ENCODE measurements at regions not wholly inside any gene's neighbourhood (a gene's known extent, or its start where the extent isn't known, plus 50 kb on each side); places are given as distances from the start of the nearest gene placed in this dataset.

DNA sequence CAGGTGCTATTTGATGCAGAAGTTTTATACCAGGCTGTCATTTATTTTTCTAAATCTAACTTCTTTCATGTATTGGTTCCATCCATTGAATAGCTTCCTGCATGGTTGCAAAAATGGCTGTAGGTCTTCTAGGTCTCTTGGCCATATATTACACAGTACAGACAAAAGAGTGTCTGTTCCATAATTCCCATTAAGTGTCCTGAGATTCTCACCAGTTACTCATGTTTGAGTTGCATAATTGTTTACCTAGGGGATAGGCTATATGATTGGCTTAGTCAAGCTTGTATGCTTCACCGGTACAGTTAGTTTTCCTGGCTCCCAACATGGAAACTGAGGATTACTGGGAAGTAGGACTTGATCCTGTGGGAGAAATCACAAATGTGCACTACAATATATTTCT, 399.4 kb upstream of the NUDT12 start:
- H3K27me3 Mint-ChIP-seq, result no peaks in the 10 kb centered on the region
- H3K4me3 Mint-ChIP-seq, result no peak overlapping the region
- H3K27ac Mint-ChIP-seq, result no peak overlapping the region
- no peak for DNase-seq
- peaks cover 6% of the 10 kb centered on the region for H3K9me3 Mint-ChIP-seq
- intact Hi-C loops (cut with micrococcal nuclease), result no loop called here
- no peaks in the 10 kb centered on the region for H3K36me3 Mint-ChIP-seq (ENCODE audit: low read depth)
- no peaks in the 10 kb centered on the region for H3K4me1 Mint-ChIP-seq

DNA sequence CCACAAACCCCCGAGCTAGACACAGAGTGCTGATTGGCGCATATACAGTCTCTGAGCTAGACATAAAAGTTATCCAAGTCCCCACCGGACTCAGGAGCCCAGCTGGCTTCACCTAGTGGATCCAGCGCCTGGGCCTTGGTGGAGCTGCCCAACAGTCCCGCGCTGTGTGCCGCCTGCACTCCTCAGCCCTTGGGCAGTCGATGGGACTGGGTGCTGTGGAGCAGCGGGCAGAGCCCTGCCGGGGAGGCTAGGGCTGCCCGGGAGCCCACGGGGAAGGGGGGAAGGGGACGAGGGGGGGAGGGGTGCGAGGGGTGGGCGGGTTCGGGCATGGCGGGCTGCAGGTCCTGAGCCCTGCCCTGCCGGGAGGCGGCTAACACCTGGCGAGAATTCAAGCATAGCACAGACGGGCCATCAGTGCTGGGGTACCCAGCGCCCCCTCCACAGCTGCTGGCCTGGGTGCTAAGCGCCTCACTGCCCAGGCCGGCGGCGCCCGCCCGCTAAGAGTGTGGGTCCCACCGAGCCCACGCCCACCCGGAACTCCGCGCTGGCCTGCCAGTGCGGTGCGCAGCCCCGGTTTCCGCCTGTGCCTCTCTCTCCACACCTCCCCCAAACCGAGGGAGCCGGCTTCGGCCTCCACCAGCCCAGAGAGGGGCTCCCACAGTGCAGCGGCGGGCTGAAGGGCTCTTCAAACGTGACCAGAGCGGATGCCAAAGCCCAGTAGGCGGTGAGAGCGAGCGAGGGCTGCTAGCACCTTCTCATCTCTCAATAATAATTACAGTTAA, 391.2 kb upstream of the NUDT12 start:
- peaks cover 3% of the 10 kb centered on the region for H3K9me3 Mint-ChIP-seq
- no peaks in the 10 kb centered on the region for H3K27me3 Mint-ChIP-seq
- no peaks in the 10 kb centered on the region for H3K36me3 Mint-ChIP-seq (ENCODE audit: low read depth)

DNA sequence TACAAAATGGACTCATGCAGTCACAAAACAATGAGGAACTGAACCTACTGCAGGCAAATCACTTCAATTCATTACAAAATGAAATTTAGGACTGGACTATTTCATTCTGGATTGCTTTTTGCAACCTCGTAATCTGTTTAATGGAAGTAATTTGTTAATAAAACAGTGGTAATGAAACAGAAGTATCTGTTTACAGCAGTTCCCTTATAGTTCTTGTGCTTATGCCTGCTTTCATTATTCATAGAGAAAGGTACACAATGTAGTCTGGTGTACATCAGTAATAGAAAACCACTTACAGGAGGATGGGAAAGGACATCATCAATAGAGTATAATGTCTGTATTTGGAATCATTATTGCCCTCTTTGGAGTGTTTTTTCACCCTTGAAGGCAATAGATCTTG, 389.2 kb upstream of the NUDT12 start:
- no peaks in the 10 kb centered on the region for H3K36me3 Mint-ChIP-seq (ENCODE audit: low read depth)
- H3K4me3 Mint-ChIP-seq, result no peak overlapping the region
- no peak for DNase-seq
- H3K9me3 Mint-ChIP-seq, result peaks cover 3% of the 10 kb centered on the region
- no peaks in the 10 kb centered on the region for H3K27me3 Mint-ChIP-seq
- intact Hi-C loops (cut with micrococcal nuclease), result no loop called here
- H3K4me1 Mint-ChIP-seq, result no peaks in the 10 kb centered on the region
- H3K27ac Mint-ChIP-seq, result no peak overlapping the region

More for the DNA sequence above, 391.2 kb upstream of the NUDT12 start:
- intact Hi-C loops (cut with micrococcal nuclease), result no loop called here
- H3K27ac Mint-ChIP-seq, result no peak overlapping the region
- no peak overlapping the region for H3K4me3 Mint-ChIP-seq
- H3K4me1 Mint-ChIP-seq, result no peaks in the 10 kb centered on the region
- DNase-seq, result no peak

DNA sequence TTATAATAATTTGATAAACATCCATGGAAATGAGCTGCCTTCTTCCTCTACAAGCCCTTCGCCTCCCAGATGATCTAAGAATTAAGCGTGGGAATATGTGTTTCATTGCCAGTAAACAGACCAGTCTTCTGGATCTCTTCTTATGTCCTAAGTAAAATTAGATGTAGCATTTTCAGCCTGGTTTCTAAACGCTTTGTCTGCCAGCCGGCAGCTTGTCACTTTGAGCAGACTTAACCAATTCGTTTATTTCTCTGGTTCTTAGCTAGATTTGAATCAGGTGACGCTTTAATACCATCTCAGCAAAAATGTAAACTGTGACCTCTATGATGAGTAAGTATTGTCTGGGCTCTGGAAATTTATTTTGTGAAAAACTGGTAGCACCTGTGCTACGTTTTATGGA, 380.6 kb upstream of the NUDT12 start:
- no peaks in the 10 kb centered on the region for H3K4me1 Mint-ChIP-seq
- intact Hi-C loops (cut with micrococcal nuclease), result no loop called here
- H3K27me3 Mint-ChIP-seq, result no peaks in the 10 kb centered on the region
- H3K4me3 Mint-ChIP-seq, result no peak overlapping the region
- no peak for DNase-seq
- H3K9me3 Mint-ChIP-seq, result no peaks in the 10 kb centered on the region
- H3K36me3 Mint-ChIP-seq (ENCODE audit: low read depth), result no peaks in the 10 kb centered on the region
- H3K27ac Mint-ChIP-seq, result no peak overlapping the region

DNA sequence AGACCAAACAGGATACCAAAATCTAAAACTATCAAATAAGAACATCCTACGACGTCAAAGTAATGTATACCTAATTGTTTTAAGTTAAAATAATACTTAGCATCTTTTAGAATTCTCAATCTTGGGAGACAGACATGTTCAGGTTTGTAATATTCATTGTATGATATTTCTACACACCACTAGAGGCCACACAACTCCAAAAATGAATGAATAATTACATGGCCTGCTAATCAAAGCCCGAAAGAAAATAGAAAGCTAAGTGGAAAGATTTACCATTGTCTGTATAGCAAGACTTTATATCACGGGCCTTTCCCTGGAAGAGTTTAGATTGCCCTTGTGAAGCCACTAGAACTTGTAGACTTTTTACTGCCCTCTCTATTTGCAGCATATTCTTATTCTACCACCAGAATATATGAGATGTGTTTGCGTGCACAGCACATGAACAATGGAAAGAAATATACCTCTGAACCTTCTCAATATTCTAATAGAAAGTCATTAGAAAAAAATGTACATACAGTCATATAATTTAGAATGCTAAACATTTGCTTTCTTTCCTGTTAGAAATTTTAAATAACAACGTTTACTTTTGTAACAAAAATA, 380.1 kb upstream of the NUDT12 start:
- H3K4me3 Mint-ChIP-seq, result no peak overlapping the region
- no peaks in the 10 kb centered on the region for H3K4me1 Mint-ChIP-seq
- H3K9me3 Mint-ChIP-seq, result no peaks in the 10 kb centered on the region
- no peak overlapping the region for H3K27ac Mint-ChIP-seq
- H3K27me3 Mint-ChIP-seq, result no peaks in the 10 kb centered on the region
- DNase-seq, result no peak
- no peaks in the 10 kb centered on the region for H3K36me3 Mint-ChIP-seq (ENCODE audit: low read depth)
- intact Hi-C loops (cut with micrococcal nuclease), result no loop called here

DNA sequence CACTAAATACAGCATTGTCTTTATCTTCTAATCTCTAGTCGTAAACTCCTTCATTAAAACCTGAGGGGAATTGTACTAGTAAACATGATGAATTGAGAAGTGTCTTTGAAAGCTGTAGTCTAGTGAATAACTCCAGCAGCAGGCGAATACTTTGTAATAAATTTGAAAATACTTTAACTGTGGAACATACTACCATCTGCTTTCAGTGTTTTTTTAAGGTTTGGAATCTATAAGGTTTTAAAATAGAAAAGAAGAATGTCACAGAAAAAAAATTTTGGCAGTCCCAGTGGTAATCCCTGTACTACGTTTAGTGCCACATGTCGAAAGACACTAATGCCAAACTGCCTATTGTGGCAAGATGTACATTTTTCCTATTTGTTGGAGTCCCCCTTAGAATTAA, 379.0 kb upstream of the NUDT12 start:
- no peaks in the 10 kb centered on the region for H3K27me3 Mint-ChIP-seq
- no peaks in the 10 kb centered on the region for H3K4me1 Mint-ChIP-seq
- no peak for DNase-seq
- H3K27ac Mint-ChIP-seq, result no peak overlapping the region
- H3K9me3 Mint-ChIP-seq, result no peaks in the 10 kb centered on the region
- intact Hi-C loops (cut with micrococcal nuclease), result no loop called here
- no peak overlapping the region for H3K4me3 Mint-ChIP-seq
- no peaks in the 10 kb centered on the region for H3K36me3 Mint-ChIP-seq (ENCODE audit: low read depth)

DNA sequence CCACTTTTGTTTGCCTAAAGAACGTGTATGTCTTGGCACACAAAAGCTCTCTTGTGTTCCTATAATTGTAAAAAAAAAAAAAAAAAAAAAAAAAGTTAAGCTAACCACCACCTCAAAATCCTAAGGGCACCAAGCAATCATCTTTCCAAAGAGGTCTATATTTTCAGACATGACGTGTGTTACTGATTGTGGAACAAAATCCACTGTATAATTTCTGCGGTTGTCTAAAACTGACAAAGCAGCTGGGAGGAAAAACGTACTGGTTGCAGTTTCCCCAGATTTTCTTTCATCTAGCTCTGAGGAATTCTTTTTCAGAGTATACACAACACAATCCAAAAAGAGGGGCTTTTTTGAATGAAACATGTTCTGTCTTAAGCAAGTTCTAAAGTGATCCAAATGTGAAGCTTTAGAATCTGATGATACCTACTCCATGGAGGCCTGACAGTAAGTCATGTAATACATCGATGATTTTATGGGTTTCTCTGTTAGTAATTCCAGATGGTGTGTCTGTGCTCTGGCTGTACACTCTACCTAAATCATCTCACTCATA, 375.6 kb upstream of the NUDT12 start:
- Mint-ChIP-seq H3K36me3 (ENCODE audit: low read depth) (no peaks in the 10 kb centered on the region), H3K9me3 (no peaks in the 10 kb centered on the region), H3K27me3 (no peaks in the 10 kb centered on the region), H3K4me1 (no peaks in the 10 kb centered on the region), H3K27ac (no peak overlapping the region), H3K4me3 (no peak overlapping the region)
- no peak for DNase-seq
- intact Hi-C loops (cut with micrococcal nuclease), result no loop called here

DNA sequence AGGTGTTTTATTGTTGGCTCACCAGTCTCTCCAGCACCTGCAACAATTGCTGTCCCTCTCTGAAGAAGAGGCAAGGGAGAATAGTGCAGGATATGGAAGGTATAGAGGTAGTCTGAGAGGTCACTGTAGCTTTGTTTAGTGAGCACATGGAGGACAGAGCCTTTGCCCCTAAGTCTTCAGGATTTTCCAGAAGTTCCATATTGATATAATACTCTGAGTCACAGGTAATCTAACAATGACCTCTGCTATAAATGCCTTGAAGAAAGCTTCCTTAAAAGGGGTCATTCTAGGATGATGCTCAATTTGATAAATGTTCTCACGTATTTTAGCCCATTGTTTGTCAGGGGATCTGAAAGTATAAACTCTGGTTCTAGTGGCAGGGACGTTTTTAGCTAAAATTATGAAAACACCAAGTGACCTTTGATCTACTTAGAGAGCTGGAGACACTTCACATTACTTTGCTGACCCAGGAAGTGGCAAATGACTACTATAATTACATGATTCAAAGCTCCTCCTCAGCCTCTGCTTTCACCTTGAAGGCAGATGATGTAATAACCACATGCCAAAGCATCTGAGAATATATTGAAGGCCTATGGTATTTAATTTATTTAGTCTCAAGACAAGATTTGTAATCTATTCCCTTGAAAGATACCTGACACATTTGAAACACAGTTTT, 366.9 kb upstream of the NUDT12 start:
- Mint-ChIP-seq H3K4me3 (no peak overlapping the region), H3K27me3 (no peaks in the 10 kb centered on the region), H3K27ac (no peak overlapping the region), H3K36me3 (ENCODE audit: low read depth) (no peaks in the 10 kb centered on the region), H3K9me3 (no peaks in the 10 kb centered on the region), H3K4me1 (no peaks in the 10 kb centered on the region)
- intact Hi-C loops (cut with micrococcal nuclease), result no loop called here
- no peak for DNase-seq

DNA sequence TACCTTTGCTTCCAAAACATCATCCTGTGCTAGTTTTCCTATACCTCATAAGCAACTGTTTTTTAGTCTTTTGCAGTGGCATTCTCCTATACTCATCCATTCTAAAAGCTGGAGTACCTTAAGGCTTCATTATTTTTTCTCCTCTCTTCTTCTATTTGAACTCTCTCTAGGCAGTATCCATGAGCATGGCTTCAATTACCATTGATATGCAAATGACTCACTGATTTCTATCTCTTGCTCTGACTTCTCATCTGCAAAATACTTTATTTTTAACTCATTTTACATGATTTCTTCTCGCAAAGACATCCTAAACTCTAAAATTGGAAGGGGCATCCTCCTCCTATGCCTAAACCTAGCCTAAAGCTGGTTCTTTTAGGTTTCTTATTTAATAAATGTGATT, 365.1 kb upstream of the NUDT12 start:
- H3K4me1 Mint-ChIP-seq, result no peaks in the 10 kb centered on the region
- no peaks in the 10 kb centered on the region for H3K36me3 Mint-ChIP-seq (ENCODE audit: low read depth)
- no peak overlapping the region for H3K4me3 Mint-ChIP-seq
- DNase-seq, result no peak
- H3K9me3 Mint-ChIP-seq, result no peaks in the 10 kb centered on the region
- intact Hi-C loops (cut with micrococcal nuclease), result no loop called here
- no peaks in the 10 kb centered on the region for H3K27me3 Mint-ChIP-seq
- H3K27ac Mint-ChIP-seq, result no peak overlapping the region

DNA sequence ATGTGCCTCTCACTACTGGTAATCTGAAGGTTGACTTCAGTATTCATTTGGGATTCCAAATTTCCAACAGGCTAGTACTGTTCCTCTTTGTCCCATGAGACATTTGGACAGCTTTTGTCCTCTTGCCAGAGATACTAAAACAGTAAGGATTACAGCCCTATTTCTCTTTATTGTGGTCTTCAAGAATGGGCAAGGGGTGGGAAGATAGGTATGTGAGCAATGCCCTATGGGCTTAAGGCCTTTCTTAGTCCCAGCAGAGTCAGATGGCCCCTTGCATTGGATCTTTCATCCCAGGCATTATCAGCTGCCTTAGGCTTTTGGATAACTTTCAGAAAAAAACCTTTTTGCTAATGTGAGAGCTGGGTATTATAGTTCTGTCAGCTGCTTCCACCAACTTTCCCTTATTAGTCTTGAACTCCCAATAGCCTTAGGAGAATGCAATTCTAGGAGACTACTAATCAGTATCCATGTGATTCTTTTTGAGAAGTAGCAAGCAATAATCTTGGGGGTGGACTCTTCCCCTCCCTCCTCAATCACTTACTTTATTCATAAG, 361.1 kb upstream of the NUDT12 start:
- Mint-ChIP-seq H3K27me3 (no peaks in the 10 kb centered on the region), H3K9me3 (no peaks in the 10 kb centered on the region), H3K4me1 (no peaks in the 10 kb centered on the region), H3K36me3 (ENCODE audit: low read depth) (no peaks in the 10 kb centered on the region), H3K4me3 (no peak overlapping the region), H3K27ac (no peak overlapping the region)
- DNase-seq, result no peak
- intact Hi-C loops (cut with micrococcal nuclease), result no loop called here

DNA sequence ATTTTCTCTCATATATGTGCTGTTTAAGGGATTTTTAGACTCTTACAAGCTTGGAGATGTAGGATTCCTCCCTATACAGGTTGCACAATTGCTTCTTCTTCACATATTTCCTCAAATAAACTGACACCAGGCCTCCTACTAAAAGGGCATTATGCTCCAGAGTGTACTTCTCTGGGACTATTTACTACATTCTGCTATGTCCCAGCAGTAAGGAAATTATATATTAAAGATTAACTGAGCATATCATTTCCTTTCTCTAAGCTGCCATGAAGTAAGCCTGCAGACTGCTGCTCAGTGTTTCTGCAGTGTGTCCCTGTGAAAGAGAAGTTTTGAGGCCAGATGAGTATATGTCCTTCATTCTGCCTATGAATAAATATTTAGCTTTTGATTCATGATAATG, 356.9 kb upstream of the NUDT12 start:
- no peak overlapping the region for H3K27ac Mint-ChIP-seq
- no peaks in the 10 kb centered on the region for H3K36me3 Mint-ChIP-seq (ENCODE audit: low read depth)
- no peak overlapping the region for H3K4me3 Mint-ChIP-seq
- H3K4me1 Mint-ChIP-seq, result no peaks in the 10 kb centered on the region
- DNase-seq, result no peak
- H3K27me3 Mint-ChIP-seq, result no peaks in the 10 kb centered on the region
- no peaks in the 10 kb centered on the region for H3K9me3 Mint-ChIP-seq
- intact Hi-C loops (cut with micrococcal nuclease), result no loop called here

DNA sequence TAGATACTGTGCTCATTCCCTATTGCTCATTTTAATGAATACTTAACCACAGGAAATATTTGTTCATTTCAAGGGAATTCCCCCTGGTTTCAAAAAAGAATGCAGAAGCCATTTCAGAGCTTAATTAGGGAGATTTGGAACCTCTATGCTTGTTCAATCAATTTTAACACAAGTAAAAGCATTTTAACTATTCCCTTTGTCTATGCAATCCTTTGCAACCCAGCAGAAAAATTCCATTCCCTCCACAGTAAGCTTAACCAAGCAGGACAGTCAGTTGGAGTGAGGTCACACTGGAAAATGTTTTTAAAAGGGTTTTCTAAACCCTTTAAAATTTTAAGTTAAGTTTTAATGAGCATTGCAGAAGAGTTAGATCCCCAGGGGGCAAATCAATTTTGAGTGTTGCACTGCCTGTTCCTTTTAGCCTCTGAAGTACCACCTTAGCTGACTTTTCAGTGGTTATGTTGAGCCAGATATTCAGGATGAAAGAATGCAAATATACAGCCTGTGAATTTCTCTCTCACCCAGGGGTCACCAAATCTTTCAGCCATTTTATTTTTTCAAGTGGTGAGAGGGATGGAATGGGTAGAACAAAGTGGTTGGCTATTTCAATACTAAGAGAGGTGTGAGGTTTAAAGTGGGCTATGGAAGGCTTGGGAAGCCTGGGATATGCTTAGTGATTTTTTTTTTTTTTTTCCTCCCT, 356.2 kb upstream of the NUDT12 start:
- Mint-ChIP-seq H3K9me3 (no peaks in the 10 kb centered on the region), H3K36me3 (ENCODE audit: low read depth) (no peaks in the 10 kb centered on the region), H3K27ac (no peak overlapping the region), H3K4me1 (no peaks in the 10 kb centered on the region), H3K27me3 (no peaks in the 10 kb centered on the region), H3K4me3 (no peak overlapping the region)
- DNase-seq, result no peak
- intact Hi-C loops (cut with micrococcal nuclease), result no loop called here

DNA sequence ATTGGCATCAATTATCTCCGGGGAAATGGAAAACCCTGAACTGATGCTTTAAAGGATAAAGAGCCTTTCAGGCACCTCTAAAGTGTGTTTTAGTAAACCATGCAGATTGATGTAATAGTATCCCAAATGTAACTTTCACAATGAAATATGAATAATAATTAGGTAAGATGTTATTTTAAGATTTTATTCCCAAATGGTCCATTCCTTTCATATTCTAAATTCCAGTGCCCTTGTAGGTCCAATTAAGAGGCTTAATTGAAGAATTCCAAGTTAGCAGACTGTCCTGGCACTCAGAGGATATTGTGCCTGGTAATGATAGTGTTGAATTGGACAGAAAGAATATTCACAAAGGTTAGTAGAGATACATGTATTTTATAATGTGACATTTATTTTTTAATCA, 352.5 kb upstream of the NUDT12 start:
- no peaks in the 10 kb centered on the region for H3K4me1 Mint-ChIP-seq
- no peak overlapping the region for H3K27ac Mint-ChIP-seq
- H3K36me3 Mint-ChIP-seq (ENCODE audit: low read depth), result no peaks in the 10 kb centered on the region
- H3K27me3 Mint-ChIP-seq, result no peaks in the 10 kb centered on the region
- intact Hi-C loops (cut with micrococcal nuclease), result no loop called here
- no peaks in the 10 kb centered on the region for H3K9me3 Mint-ChIP-seq
- no peak overlapping the region for H3K4me3 Mint-ChIP-seq
- DNase-seq, result no peak

DNA sequence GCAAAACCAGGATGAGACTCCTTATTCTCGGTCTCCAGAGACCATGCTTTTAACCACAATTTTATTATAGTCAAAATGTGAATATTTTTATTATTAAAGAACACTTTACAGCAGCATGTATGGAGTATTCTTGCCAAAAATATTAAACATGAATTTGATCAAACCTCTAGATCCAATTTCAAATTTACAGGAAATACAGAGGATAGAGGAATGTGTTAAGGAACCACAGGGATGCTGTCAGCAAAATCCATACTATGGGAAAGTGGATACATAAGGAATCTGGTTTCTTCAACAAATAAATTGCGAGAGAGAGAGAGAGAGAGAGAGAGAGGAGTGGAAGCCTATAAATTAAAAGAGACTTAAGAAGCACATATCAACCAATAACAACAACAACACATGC, 348.2 kb upstream of the NUDT12 start:
- intact Hi-C loops (cut with micrococcal nuclease), result no loop called here
- no peak overlapping the region for H3K27ac Mint-ChIP-seq
- no peaks in the 10 kb centered on the region for H3K27me3 Mint-ChIP-seq
- H3K4me1 Mint-ChIP-seq, result no peaks in the 10 kb centered on the region
- no peaks in the 10 kb centered on the region for H3K9me3 Mint-ChIP-seq
- no peak overlapping the region for H3K4me3 Mint-ChIP-seq
- no peaks in the 10 kb centered on the region for H3K36me3 Mint-ChIP-seq (ENCODE audit: low read depth)
- DNase-seq, result no peak

Data from activated CD4-positive, alpha-beta T cell treated with anti-CD3 and anti-CD28 coated beads, Interleukin-2, amount 10 ng/mL, durations not matched to agents 24 days and 14 days (primary cell).